ENCODE measurements at regions not wholly inside any gene's neighbourhood (a gene's known extent, or its start where the extent isn't known, plus 50 kb on each side); places are given as distances from the start of the nearest gene placed in this dataset.

DNA sequence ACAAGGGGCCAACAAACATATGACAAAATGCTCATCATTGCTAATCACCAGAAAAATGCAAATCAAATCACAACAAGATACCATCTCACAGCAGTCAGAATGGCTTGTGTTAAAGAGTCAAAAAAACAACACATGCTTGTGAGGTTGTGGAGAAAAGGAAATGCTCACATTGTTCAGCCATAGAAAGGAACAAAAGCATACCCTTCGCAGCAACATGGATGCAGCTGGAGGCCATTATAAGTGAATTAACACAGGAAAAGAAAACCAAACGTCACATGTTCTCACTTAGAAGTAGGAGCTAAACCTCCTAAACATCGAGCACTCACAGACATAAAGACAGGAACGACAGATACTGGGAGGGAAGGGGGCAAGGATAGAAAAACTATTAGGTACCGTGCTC, 678.4 kb upstream of the GRM7 start:
- no peak overlapping the region for H3K27ac Mint-ChIP-seq

DNA sequence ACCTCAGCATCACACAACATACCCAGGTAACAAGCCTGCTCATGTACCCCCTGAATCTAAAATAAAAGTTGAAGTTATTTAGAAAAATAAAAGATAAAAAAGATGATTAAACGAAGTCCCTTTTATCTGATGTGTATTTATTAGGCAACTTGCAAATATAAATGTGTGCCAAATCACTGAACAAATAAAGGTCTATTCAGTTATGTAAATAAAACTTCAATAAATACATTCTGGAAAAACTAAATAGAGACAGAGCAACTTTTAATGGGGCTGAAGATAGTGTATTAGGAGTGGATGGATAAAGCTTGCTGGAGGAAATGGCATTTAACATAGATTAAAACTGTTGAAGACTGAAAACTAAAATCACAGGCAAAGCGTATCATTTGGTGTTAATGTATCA, 678.0 kb upstream of the GRM7 start:
- no peak overlapping the region for H3K4me3 Mint-ChIP-seq
- ATAC-seq: no peak
- H3K9me3 Mint-ChIP-seq: peaks cover 23% of the 10 kb centered on the region
- H3K27ac Mint-ChIP-seq: no peak overlapping the region
- H3K36me3 Mint-ChIP-seq: no peaks in the 10 kb centered on the region
- DNase-seq (ENCODE audit: low spot score in 2 of 2): no peak
- H3K4me1 Mint-ChIP-seq: no peaks in the 10 kb centered on the region

More for the DNA sequence above, 678.4 kb upstream of the GRM7 start:
- Mint-ChIP-seq H3K36me3 (no peaks in the 10 kb centered on the region), H3K4me3 (no peak overlapping the region), H3K9me3 (peaks cover 19% of the 10 kb centered on the region), H3K4me1 (no peaks in the 10 kb centered on the region)
- ATAC-seq (no peak), DNase-seq (ENCODE audit: low spot score in 2 of 2) (no peak)

DNA sequence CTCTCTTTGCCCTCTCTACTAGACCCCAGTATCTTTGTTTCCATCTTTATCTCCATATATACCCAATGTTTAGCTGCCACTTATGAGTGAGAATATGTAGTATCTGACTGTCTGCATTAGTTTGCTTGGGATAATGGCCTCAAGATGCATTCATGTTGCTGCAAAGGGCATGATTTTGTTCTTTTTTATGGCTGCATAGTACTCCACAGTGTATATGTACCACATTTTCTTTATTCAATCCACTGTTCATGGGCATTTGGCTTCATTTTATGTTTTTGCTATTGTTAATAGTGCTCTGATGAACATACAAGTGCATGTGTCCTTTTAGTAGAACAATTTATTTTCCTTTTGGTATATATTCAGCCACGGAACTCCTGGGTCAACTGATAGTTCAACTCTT, 671.5 kb upstream of the GRM7 start:
- no peak for ATAC-seq

DNA sequence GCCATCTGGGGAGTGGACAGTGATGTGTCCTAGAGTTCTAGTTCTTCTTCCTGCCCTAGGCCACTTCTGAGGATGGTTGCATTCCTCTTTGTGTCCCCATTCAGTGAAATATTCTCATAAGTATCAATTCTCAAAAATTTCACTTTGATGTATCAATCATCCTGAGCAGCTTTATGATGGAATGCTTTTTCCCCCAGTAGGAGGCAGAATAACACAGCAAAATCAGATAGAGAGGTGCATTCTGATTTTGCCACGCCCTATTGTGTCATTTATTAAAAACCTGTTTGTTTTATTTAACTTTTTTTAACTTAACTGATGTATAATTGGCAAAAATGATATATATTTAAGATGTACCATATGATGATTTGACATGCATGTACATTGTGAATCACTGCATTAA, 656.0 kb upstream of the GRM7 start:
- H3K4me1 Mint-ChIP-seq: no peaks in the 10 kb centered on the region
- H3K9me3 Mint-ChIP-seq: peaks cover 5% of the 10 kb centered on the region
- H3K4me3 Mint-ChIP-seq: no peak overlapping the region
- ATAC-seq (no peak), DNase-seq (ENCODE audit: low spot score in 2 of 2) (no peak)
- H3K36me3 Mint-ChIP-seq: no peaks in the 10 kb centered on the region
- no peak overlapping the region for H3K27ac Mint-ChIP-seq

More for the DNA sequence above, 671.5 kb upstream of the GRM7 start:
- Mint-ChIP-seq H3K9me3 (peaks cover 20% of the 10 kb centered on the region), H3K4me1 (no peaks in the 10 kb centered on the region), H3K36me3 (no peaks in the 10 kb centered on the region), H3K27ac (no peak overlapping the region), H3K4me3 (no peak overlapping the region)
- DNase-seq (ENCODE audit: low spot score in 2 of 2): no peak

DNA sequence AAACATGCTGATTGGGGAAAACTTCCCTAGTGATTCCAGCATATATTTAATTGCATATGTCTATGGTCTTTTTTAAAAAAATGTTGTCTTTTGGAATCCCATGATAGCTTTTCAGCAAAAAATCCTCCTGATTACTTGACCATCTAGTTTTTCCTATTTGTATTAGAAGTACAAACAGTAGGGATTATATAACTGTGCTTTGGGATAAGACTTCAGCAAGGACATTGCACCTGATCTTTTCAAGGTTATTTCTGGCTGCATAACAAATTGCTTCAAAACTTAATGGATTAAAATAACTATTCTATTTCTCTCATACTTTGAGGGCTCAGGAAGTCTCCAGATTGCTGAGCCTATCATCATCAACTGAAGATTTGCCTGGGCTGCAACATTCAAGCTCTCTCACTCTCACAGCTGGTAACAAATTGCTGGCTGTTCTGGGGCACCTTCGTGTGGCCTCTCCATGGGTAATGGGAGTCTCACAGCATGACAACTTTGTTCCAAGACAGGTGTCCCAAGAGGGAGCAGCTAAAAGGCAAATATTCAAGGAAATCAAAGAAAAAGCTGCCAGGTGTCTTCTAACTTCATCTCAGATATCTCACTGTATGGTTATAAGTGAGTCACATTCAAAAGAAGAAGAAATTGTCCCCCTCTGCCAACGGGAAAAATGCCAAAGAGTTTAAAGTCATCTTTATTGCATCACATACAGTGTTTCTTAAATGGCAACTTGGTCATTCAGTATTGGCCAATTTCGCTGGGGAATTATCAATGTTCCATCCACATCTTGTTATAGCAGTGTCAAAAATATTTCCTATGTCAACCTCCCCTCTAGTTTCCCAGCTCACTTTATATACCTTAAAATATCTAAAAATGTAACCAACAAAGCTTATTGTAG, 644.5 kb upstream of the GRM7 start:
- Mint-ChIP-seq H3K4me3 (no peak overlapping the region), H3K36me3 (no peaks in the 10 kb centered on the region), H3K4me1 (no peaks in the 10 kb centered on the region), H3K9me3 (peaks cover 6% of the 10 kb centered on the region), H3K27ac (no peak overlapping the region)
- DNase-seq (ENCODE audit: low spot score in 2 of 2): no peak
- no peak for ATAC-seq

DNA sequence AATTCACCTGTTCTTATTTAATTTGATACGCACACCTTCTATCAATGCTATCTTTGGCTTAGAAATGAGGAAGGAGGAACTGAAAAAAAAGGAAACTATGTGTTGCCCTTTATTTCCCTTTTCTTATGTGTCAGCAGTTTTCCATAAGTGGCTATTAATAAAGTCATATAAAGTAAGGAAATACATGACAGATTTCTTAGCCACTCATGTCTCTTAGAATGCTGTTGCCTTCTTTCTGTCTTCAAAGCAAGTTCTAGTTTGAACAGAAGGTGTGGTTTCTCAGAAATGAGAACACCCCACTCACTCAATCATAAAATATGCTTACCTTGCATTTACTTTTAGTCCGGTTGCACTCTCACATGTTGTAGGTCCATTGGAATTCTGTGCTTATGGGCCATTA, 640.5 kb upstream of the GRM7 start:
- ATAC-seq (no peak), DNase-seq (ENCODE audit: low spot score in 2 of 2) (no peak)
- no peaks in the 10 kb centered on the region for H3K4me1 Mint-ChIP-seq
- no peak overlapping the region for H3K4me3 Mint-ChIP-seq
- peaks cover 3% of the 10 kb centered on the region for H3K9me3 Mint-ChIP-seq
- no peaks in the 10 kb centered on the region for H3K36me3 Mint-ChIP-seq
- H3K27ac Mint-ChIP-seq: no peak overlapping the region

DNA sequence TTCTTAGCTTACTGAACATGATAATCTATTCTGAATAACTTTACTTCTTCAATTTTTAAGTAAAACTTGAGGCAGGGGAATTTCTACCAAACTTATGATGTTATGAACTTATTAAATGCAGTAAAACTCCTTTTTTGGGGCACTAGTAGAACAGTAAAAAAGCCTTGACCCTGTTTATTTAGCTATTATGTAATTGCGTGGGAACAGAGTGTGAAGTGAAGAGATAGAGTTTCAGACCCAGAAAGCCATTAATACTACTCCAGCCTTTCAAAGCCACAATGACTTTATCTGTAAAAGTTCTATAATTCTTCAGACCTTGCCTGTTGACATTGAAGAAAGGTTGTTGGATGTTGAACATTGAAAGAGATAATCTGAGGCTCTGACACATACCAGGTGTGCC, 638.8 kb upstream of the GRM7 start:
- Mint-ChIP-seq H3K9me3 (peaks cover 3% of the 10 kb centered on the region), H3K36me3 (no peaks in the 10 kb centered on the region), H3K4me1 (no peaks in the 10 kb centered on the region), H3K4me3 (no peak overlapping the region), H3K27ac (no peak overlapping the region)
- no peak for ATAC-seq
- no peak for DNase-seq (ENCODE audit: low spot score in 2 of 2)

DNA sequence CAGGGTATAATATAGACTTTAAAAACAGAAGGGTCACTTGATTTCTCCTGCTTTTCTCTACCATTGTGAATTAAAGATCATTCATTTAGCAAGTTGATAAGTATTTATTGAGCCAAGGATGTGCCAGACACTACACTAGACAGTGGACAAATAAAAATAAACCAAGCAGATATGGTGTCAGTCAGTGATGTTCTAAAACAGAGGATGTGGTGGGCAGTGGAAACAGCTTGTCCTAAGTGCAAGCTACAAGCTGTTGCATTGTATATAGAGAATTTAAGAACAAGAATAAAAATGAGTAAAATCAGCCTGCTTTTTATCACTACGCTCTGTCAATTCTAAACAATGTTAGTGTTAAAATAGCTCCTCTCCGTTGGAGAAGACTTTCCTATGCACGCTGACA, 637.3 kb upstream of the GRM7 start:
- Mint-ChIP-seq H3K4me1 (no peaks in the 10 kb centered on the region), H3K36me3 (no peaks in the 10 kb centered on the region), H3K4me3 (no peak overlapping the region), H3K27ac (no peak overlapping the region), H3K9me3 (no peaks in the 10 kb centered on the region)
- DNase-seq (ENCODE audit: low spot score in 2 of 2) (no peak), ATAC-seq (no peak)

DNA sequence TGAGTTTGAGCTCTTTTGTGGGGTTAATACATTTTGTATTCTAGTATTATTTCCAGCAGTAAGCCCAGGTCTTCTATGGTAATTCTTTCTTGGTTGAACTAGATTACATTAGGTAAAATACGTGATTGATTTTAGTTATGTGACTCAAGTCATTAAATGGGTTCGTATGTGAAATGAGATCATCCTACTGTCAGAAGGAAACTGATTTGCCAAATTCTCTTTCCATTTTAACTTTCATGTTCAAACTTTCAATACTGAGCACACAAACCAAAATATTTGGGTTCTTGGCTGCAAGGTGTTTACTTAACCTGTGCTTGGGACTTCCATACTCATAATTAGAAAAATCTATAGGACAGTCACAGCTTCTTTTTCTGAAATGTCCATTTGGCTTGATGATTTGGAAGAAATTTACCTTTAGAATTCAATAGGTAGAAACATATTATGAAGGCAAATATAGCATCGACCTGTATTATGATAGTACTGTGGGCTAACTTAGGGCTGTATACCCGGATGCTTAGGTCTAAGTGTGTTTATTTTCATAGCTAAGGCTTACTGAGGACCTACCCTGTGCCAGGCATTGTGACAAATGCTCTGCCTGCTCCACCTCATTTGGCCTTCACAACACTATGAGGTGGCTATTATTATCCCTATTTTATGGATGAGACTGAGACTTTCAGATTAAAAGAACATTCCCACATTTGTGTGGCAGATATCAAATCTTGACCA, 631.8 kb upstream of the GRM7 start:
- peaks cover 8% of the 10 kb centered on the region for H3K9me3 Mint-ChIP-seq

DNA sequence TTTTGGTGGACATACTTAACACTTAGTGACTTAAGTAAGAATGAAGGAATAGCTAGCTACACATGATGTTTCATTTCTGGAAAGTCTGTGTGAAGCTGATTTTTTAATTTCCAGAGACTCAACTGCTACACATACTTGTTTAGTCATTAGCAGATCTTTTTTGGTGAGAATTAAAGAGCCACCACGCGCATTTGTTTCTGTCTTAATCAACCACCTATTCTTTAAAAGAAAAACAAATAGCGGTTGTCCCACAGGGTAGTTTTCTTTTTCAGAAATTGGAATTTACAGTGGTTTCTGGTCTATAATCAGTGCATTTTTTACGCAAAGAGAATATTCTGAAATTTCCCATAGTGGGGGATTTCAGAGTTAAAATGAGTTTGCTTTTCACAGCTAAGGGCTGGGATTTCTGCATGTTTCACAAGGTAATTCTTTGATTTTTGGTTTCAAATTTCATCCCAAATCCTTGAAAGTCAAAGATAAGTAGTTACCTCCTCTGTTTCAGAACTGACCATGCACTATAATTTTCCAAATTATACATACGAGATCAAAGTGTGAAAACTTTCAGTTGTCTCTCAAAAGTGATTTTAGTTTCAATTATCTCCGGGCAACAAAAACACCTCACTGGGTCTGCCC, 631.0 kb upstream of the GRM7 start:
- DNase-seq (ENCODE audit: low spot score in 2 of 2): no peak
- no peak for ATAC-seq
- Mint-ChIP-seq H3K27ac (no peak overlapping the region), H3K9me3 (peaks cover 8% of the 10 kb centered on the region), H3K4me3 (no peak overlapping the region), H3K4me1 (no peaks in the 10 kb centered on the region), H3K36me3 (no peaks in the 10 kb centered on the region)

More for the DNA sequence above, 631.8 kb upstream of the GRM7 start:
- no peaks in the 10 kb centered on the region for H3K4me1 Mint-ChIP-seq
- ATAC-seq (no peak), DNase-seq (ENCODE audit: low spot score in 2 of 2) (no peak)
- no peaks in the 10 kb centered on the region for H3K36me3 Mint-ChIP-seq
- no peak overlapping the region for H3K4me3 Mint-ChIP-seq
- no peak overlapping the region for H3K27ac Mint-ChIP-seq

DNA sequence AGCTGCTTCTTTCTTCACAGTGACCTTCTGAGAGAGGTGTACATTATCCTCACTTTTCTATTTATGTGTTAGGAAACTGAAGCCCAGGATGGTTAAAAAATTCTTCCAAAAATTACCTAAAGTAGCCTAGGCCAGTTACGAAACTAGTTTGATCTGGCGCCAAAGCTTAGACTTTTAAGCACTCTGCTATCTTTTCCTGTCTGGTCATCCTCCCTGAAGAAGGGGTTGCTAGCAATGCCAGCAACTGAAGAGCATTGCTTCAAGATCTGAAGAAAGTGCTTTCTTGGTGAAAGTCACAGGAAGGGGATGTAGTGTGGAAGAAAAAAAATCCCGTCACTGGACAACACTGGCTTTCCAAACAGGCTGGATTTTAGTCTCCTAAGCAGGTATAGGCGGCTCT, 618.8 kb upstream of the GRM7 start:
- Mint-ChIP-seq H3K27ac (no peak overlapping the region), H3K4me3 (no peak overlapping the region), H3K9me3 (peaks cover 12% of the 10 kb centered on the region), H3K36me3 (no peaks in the 10 kb centered on the region), H3K4me1 (no peaks in the 10 kb centered on the region)
- DNase-seq (ENCODE audit: low spot score in 2 of 2) (no peak), ATAC-seq (no peak)

DNA sequence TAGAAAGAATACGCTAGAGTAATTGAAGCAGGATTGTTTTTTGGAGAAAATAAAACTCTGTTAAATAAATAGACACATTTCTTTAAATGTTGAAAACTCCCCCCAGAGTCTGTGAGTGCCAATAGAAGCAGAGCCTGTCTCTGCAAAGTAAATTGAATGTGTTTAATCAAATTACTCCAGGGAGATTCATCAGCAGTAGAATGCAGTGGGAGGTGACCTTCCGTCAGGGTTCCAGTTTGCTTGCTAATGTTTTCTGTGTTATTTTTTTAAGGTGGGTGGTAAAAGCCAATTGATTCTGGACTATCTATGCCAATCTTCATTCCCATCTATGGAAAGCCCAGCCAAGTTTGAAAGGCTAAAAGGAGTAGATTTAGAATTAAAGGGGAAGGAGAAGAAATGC, 612.4 kb upstream of the GRM7 start:
- DNase-seq (ENCODE audit: low spot score in 2 of 2) (no peak), ATAC-seq (no peak)
- H3K36me3 Mint-ChIP-seq: no peaks in the 10 kb centered on the region
- no peaks in the 10 kb centered on the region for H3K4me1 Mint-ChIP-seq
- no peak overlapping the region for H3K27ac Mint-ChIP-seq
- H3K9me3 Mint-ChIP-seq: peaks cover 15% of the 10 kb centered on the region
- no peak overlapping the region for H3K4me3 Mint-ChIP-seq

DNA sequence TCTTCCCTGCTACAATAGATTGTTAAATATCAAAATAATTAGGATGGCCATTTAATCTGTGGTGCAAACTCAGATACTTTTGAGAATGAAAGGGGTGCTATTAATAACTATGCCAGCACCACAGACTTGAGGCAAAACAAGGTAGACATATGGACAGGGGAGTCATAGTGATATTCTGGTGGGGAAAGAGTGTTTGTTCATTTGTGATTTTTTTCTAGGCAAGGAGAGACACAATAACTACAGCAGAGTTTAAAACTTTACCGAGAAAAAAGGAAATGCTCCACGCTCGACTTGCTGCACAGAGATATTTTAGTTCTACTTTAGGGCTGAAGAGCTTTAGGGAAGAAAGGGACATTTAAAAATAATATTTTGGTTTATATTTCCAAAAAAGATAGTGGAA, 611.2 kb upstream of the GRM7 start:
- DNase-seq (ENCODE audit: low spot score in 2 of 2) (no peak), ATAC-seq (no peak)
- Mint-ChIP-seq H3K36me3 (no peaks in the 10 kb centered on the region), H3K4me3 (no peak overlapping the region), H3K4me1 (no peaks in the 10 kb centered on the region), H3K9me3 (peaks cover 19% of the 10 kb centered on the region), H3K27ac (no peak overlapping the region)

DNA sequence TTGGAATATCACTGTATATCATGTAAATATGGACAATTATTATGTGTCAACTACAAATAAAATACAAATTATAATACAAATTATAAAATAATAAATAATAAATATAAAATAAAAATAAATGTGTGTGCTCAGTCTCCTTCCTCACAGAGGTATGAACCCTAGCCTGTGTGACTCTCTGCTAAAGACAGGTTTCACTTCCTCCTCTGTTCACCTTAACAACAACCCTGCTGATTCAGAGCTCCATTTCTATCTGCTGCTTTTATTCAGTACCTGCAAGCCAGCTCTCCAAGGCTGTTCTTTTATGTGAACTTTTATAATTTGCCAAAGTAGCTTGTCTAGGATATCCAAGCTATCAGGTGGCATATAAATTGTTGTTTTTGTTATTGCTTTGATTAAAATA, 610.7 kb upstream of the GRM7 start:
- H3K4me3 Mint-ChIP-seq: no peak overlapping the region
- ATAC-seq: no peak
- H3K9me3 Mint-ChIP-seq: peaks cover 19% of the 10 kb centered on the region
- no peaks in the 10 kb centered on the region for H3K36me3 Mint-ChIP-seq
- no peak overlapping the region for H3K27ac Mint-ChIP-seq
- no peak for DNase-seq (ENCODE audit: low spot score in 2 of 2)
- H3K4me1 Mint-ChIP-seq: no peaks in the 10 kb centered on the region

DNA sequence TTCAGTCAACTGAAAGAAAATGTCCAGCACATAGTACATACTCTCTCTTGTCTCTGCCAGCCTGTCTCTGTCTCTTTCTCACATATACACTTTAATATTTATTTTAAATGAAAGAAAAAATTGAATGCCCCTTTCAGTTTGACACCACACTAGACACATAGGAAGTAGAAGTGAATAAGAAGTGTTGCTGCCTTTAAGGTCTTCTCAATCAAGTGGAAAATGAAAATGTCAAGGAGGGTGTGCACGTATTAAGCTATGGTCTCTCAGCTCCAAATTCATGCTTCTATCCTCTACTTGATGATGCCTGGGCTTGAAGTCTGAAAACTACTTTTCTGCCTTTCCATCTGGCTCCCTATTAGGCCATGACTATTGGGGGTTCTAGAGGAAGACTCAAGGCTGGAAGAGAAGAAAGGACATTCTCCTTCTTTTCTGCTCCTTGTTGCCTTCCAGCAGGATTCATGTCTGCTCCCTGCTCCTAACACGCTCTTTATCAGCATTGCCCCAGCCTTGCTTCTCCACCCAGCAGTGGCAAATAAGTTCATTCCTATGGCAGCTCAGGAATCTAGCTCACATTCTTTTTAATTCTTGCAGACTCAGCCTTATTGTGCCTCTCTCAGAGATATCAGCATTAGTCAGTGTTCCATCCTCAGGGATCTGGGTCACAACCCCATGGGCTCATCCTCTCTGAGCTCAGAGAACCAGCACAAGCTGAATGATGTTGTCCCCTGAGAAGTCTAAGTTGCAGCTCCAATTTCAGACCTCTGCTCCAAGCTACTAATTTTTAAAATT, 609.1 kb upstream of the GRM7 start:
- DNase-seq (ENCODE audit: low spot score in 2 of 2) (no peak), ATAC-seq (no peak)
- H3K9me3 Mint-ChIP-seq: peaks cover 21% of the 10 kb centered on the region
- H3K27ac Mint-ChIP-seq: no peak overlapping the region
- H3K4me3 Mint-ChIP-seq: no peak overlapping the region
- no peaks in the 10 kb centered on the region for H3K4me1 Mint-ChIP-seq
- H3K36me3 Mint-ChIP-seq: no peaks in the 10 kb centered on the region
